ENCODE measurements at regions not wholly inside any gene's neighbourhood (a gene's known extent, or its start where the extent isn't known, plus 50 kb on each side); places are given as distances from the start of the nearest gene placed in this dataset.

DNA sequence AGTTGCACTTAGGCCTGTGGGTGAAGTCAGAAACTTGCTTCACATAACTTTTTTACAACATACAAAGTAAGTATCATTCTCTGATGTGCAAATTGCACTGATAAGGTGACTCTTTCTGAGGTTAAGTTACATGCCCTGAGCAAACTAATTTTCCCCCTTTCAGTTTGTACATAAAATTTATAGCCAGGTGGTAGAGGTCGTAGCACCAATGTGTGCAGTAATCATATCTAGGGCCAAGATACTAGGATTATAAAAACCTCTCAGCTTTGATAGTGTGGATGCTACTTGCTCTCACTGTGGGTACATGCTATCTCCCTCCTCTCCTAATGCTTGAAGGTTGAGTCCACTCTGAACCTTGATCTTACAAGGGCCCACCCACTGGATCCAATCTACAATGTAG is 130.7 kb upstream of the CPNE8 start:
- TF ChIP-seq, protein P1, sequence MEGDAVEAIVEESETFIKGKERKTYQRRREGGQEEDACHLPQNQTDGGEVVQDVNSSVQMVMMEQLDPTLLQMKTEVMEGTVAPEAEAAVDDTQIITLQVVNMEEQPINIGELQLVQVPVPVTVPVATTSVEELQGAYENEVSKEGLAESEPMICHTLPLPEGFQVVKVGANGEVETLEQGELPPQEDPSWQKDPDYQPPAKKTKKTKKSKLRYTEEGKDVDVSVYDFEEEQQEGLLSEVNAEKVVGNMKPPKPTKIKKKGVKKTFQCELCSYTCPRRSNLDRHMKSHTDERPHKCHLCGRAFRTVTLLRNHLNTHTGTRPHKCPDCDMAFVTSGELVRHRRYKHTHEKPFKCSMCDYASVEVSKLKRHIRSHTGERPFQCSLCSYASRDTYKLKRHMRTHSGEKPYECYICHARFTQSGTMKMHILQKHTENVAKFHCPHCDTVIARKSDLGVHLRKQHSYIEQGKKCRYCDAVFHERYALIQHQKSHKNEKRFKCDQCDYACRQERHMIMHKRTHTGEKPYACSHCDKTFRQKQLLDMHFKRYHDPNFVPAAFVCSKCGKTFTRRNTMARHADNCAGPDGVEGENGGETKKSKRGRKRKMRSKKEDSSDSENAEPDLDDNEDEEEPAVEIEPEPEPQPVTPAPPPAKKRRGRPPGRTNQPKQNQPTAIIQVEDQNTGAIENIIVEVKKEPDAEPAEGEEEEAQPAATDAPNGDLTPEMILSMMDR (IDR thresholded peaks at IDR 0.05) = no peak
- TF ChIP-seq POLR2A (IDR thresholded peaks at IDR 0.05) (no peak), POLR2AphosphoS5 (IDR thresholded peaks at IDR 0.05) (no peak), EP300 (IDR thresholded peaks at IDR 0.05) (no peak)
